Left lung (tissue), 4 donors: ENCODE measurements at regions not wholly inside any gene's neighbourhood (a gene's known extent, or its start where the extent isn't known, plus 50 kb on each side); places are given as distances from the start of the nearest gene placed in this dataset.

Experiments
- ATAC-seq: fragments of 200-7000 bp; cut with Tn5 transposase; one replicate; pipeline ENCODE4 v1.9.1; 2020; ENCODE audit warnings: moderate library complexity
- DNase-seq, 4 donors: peaks; one replicate each; pipeline ENCODE4 v3.0.0-alpha.2; 2013 to 2020
- H3K27ac ChIP-seq, 2 donors: fragments of 200-600 bp; sonication (generic) in 1 of 2; one replicate each; pipeline versions ENCODE4 v1.5.0 to v1.8.0; 2020 to 2021
- H3K27me3 ChIP-seq, 2 donors: fragments of 200-600 bp; sonication (generic) in 1 of 2; one replicate each; pipeline versions ENCODE4 v1.5.0 to v1.8.0; 2020 to 2021
- H3K36me3 ChIP-seq, 2 donors: fragments of 200-600 bp; sonication (generic) in 1 of 2; one replicate each; pipeline versions ENCODE4 v1.5.0 to v1.8.0; 2020 to 2021
- H3K4me1 ChIP-seq, 2 donors: fragments of 200-600 bp; one replicate each; pipeline ENCODE4 v1.8.0; 2021
- H3K4me3 ChIP-seq, 2 donors: fragments of 200-600 bp; sonication (generic) in 1 of 2; one replicate each; pipeline versions ENCODE4 v1.5.0 to v1.8.0; 2020 to 2021; ENCODE audit warnings: mild to moderate bottlenecking in 1 of 2
- H3K9me3 ChIP-seq, 2 donors: fragments of 200-600 bp; sonication (generic) in 1 of 2; one replicate each; pipeline versions ENCODE4 v1.5.0 to v1.8.0; 2020 to 2021
- CTCF ChIP-seq, 2 donors: fragments of 200-600 bp; sonication (generic) in 1 of 2; IDR thresholded peaks; one replicate each; pipeline versions ENCODE4 v1.5.0 to v1.8.0; 2021; ENCODE audit warnings: antibody characterized with exemption in 2 of 2
- intact Hi-C, 2 donors: fragments of 100-400 bp; cut with DNase I; formaldehyde crosslinking; loops; one replicate each; pipeline versions ENCODE4 v1.11.2 to v1.14.2; 2022
- donor health status: DM: no; HTN: yes; CAD: no.
- donor health status: DM: no; HTN: no; CAD: no.

GRCh38 chr20:40232756-40233155 lies 456.3 kb downstream of the MAFB start:
- intact Hi-C loops, result no loop called here
- ATAC-seq (no peak), DNase-seq (no peak)
- TF ChIP-seq CTCF (IDR thresholded peaks at IDR 0.05), result no peak
- Histone ChIP-seq H3K9me3 (no peaks in the 10 kb centered on the region), H3K27ac (no peak overlapping the region), H3K27me3 (peaks cover 0 to 18% of the 10 kb centered on the region in 2 donors), H3K4me3 (no peak overlapping the region), H3K36me3 (no peaks in the 10 kb centered on the region), H3K4me1 (no peaks in the 10 kb centered on the region)

- ATAC-seq, result no peak
- no peaks in the 10 kb centered on the region for H3K36me3 ChIP-seq
- TF ChIP-seq CTCF (IDR thresholded peaks at IDR 0.05), result no peak
- intact Hi-C loops, result no loop called here
- H3K9me3 ChIP-seq, result no peaks in the 10 kb centered on the region
- peaks cover 0 to 13% of the 10 kb centered on the region in 2 donors for H3K27me3 ChIP-seq
- no peaks in the 10 kb centered on the region for H3K4me1 ChIP-seq
- no peak overlapping the region for H3K27ac ChIP-seq
- no peak overlapping the region for H3K4me3 ChIP-seq
- DNase-seq, result no peak
Measured at GRCh38 chr20:40232273-40232672, 456.8 kb downstream of the MAFB start.

GRCh38 chr20:40230486-40230885 lies 458.6 kb downstream of the MAFB start:
- intact Hi-C loops, result no loop called here
- no peak for ATAC-seq
- no peak for DNase-seq
- H3K4me3 ChIP-seq, result no peak overlapping the region
- no peak overlapping the region for H3K27ac ChIP-seq
- no peaks in the 10 kb centered on the region for H3K27me3 ChIP-seq
- H3K36me3 ChIP-seq, result no peaks in the 10 kb centered on the region
- H3K4me1 ChIP-seq, result no peaks in the 10 kb centered on the region
- no peaks in the 10 kb centered on the region for H3K9me3 ChIP-seq
- TF ChIP-seq CTCF (IDR thresholded peaks at IDR 0.05), result no peak

GRCh38 chr20:40225596-40225995 lies 463.4 kb downstream of the MAFB start:
- Histone ChIP-seq H3K27ac (no peak overlapping the region), H3K9me3 (no peaks in the 10 kb centered on the region), H3K27me3 (no peaks in the 10 kb centered on the region), H3K4me1 (no peaks in the 10 kb centered on the region), H3K36me3 (no peaks in the 10 kb centered on the region), H3K4me3 (no peak overlapping the region)
- DNase-seq (no peak), ATAC-seq (no peak)
- intact Hi-C loops, result no loop called here
- TF ChIP-seq CTCF (IDR thresholded peaks at IDR 0.05), result no peak

- intact Hi-C loops, result no loop called here
- DNase-seq (no peak), ATAC-seq (no peak)
- Histone ChIP-seq H3K36me3 (no peaks in the 10 kb centered on the region), H3K27me3 (no peaks in the 10 kb centered on the region), H3K4me3 (no peak overlapping the region), H3K27ac (no peak overlapping the region), H3K9me3 (no peaks in the 10 kb centered on the region), H3K4me1 (no peaks in the 10 kb centered on the region)
- no peak for TF ChIP-seq CTCF (IDR thresholded peaks at IDR 0.05)
Measured at GRCh38 chr20:40223810-40224209, 465.2 kb downstream of the MAFB start.
